ENCODE measurements at regions not wholly inside any gene's neighbourhood (a gene's known extent, or its start where the extent isn't known, plus 50 kb on each side); places are given as distances from the start of the nearest gene placed in this dataset.

GRCh38 chr1:98366343-98366742, 295.2 kb upstream of the SNX7 start:
- no peaks in the 10 kb centered on the region for H3K36me3 ChIP-seq (ENCODE audit: insufficient read depth, low read length)
- no peaks in the 10 kb centered on the region for H3K4me1 ChIP-seq (ENCODE audit: insufficient read depth, low read length)
- no peak for TF ChIP-seq CTCF (IDR thresholded peaks at IDR 0.05)
- no peaks in the 10 kb centered on the region for H3K9me3 Mint-ChIP-seq
- ChIA-PET POLR2A (no interaction called here), CTCF (no interaction called here)
- no peak overlapping the region for H3K4me3 Mint-ChIP-seq
- no peaks in the 10 kb centered on the region for H3K27me3 Mint-ChIP-seq
- DNase-seq (no peak), ATAC-seq (ENCODE audit: poor library complexity) (no peak)
- no peak overlapping the region for H3K4me3 ChIP-seq (ENCODE audit: low read length)
- no peak overlapping the region for H3K27ac ChIP-seq (ENCODE audit: low read depth in 1 of 2, low read length in 2 of 2)
- H3K27me3 ChIP-seq (ENCODE audit: control insufficient read depth in 1 of 2, insufficient read depth in 2 of 2, low read length in 2 of 2), result no peaks in the 10 kb centered on the region
- no peaks in the 10 kb centered on the region for H3K36me3 Mint-ChIP-seq (ENCODE audit: low read depth)
- H3K4me1 Mint-ChIP-seq (ENCODE audit: low read depth), result no peaks in the 10 kb centered on the region
- no peak overlapping the region for H3K27ac Mint-ChIP-seq
- intact Hi-C loops (cut with DNase I, micrococcal nuclease), result no loop called here
- peaks cover 0 to 6% of the 10 kb centered on the region in 2 experiments for H3K9me3 ChIP-seq (ENCODE audit: control insufficient read depth in 1 of 2, insufficient read depth in 1 of 2, low read length in 2 of 2)

GRCh38 chr1:98364544-98364943, 297.0 kb upstream of the SNX7 start:
- TF ChIP-seq CTCF (IDR thresholded peaks at IDR 0.05), result no peak
- POLR2A ChIA-PET, result no interaction called here
- Histone ChIP-seq H3K4me3 (ENCODE audit: low read length) (no peak overlapping the region), H3K27me3 (ENCODE audit: control insufficient read depth in 1 of 2, insufficient read depth in 2 of 2, low read length in 2 of 2) (no peaks in the 10 kb centered on the region), H3K36me3 (ENCODE audit: insufficient read depth, low read length) (no peaks in the 10 kb centered on the region), H3K9me3 (ENCODE audit: control insufficient read depth in 1 of 2, insufficient read depth in 1 of 2, low read length in 2 of 2) (peaks cover 0 to 6% of the 10 kb centered on the region in 2 experiments), H3K4me1 (ENCODE audit: insufficient read depth, low read length) (no peaks in the 10 kb centered on the region), H3K27ac (ENCODE audit: low read depth in 1 of 2, low read length in 2 of 2) (no peak overlapping the region)
- CTCF ChIA-PET, result no interaction called here
- Mint-ChIP-seq H3K27me3 (no peaks in the 10 kb centered on the region), H3K27ac (no peak overlapping the region), H3K4me1 (ENCODE audit: low read depth) (no peaks in the 10 kb centered on the region), H3K9me3 (no peaks in the 10 kb centered on the region), H3K36me3 (ENCODE audit: low read depth) (no peaks in the 10 kb centered on the region), H3K4me3 (no peak overlapping the region)
- DNase-seq (no peak), ATAC-seq (ENCODE audit: poor library complexity) (no peak)
- intact Hi-C loops (cut with DNase I, micrococcal nuclease), result no loop called here

GRCh38 chr1:98360864-98361263, 300.7 kb upstream of the SNX7 start:
- Histone ChIP-seq H3K4me1 (ENCODE audit: insufficient read depth, low read length) (no peaks in the 10 kb centered on the region), H3K9me3 (ENCODE audit: control insufficient read depth in 1 of 2, insufficient read depth in 1 of 2, low read length in 2 of 2) (no peaks in the 10 kb centered on the region), H3K27me3 (ENCODE audit: control insufficient read depth in 1 of 2, insufficient read depth in 2 of 2, low read length in 2 of 2) (no peaks in the 10 kb centered on the region), H3K27ac (ENCODE audit: low read depth in 1 of 2, low read length in 2 of 2) (no peak overlapping the region), H3K36me3 (ENCODE audit: insufficient read depth, low read length) (no peaks in the 10 kb centered on the region), H3K4me3 (ENCODE audit: low read length) (no peak overlapping the region)
- Mint-ChIP-seq H3K27ac (no peak overlapping the region), H3K27me3 (no peaks in the 10 kb centered on the region), H3K36me3 (ENCODE audit: low read depth) (no peaks in the 10 kb centered on the region), H3K4me3 (no peak overlapping the region), H3K4me1 (ENCODE audit: low read depth) (no peaks in the 10 kb centered on the region), H3K9me3 (no peaks in the 10 kb centered on the region)
- no peak for DNase-seq
- no peak for TF ChIP-seq CTCF (IDR thresholded peaks at IDR 0.05)
- intact Hi-C loops (cut with DNase I, micrococcal nuclease), result no loop called here
- ATAC-seq (ENCODE audit: poor library complexity), result no peak
- ChIA-PET POLR2A (no interaction called here), CTCF (no interaction called here)

Data from CD4-positive, alpha-beta T cell (primary cell).